ENCODE measurements at regions not wholly inside any gene's neighbourhood (a gene's known extent, or its start where the extent isn't known, plus 50 kb on each side); places are given as distances from the start of the nearest gene placed in this dataset.
A peak's percentile ranks its signal among the peaks of the same experiment; 100 is the strongest.

- no peak overlapping the region for H3K4me3 ChIP-seq (ENCODE audit: low read length)
- DNase-seq (ENCODE audit: low read depth): no peak
- TF ChIP-seq CTCF (conservative IDR thresholded peaks at IDR 0.05; ENCODE audit: low read length): no peak
Observed at GRCh38 chr18:60010513-60010912, 110.7 kb downstream of the PMAIP1 start.

GRCh38 chr18:60007661-60008060 is 107.9 kb downstream of the PMAIP1 start:
- DNase-seq (ENCODE audit: low read depth): no peak
- H3K4me3 ChIP-seq (ENCODE audit: low read length): no peak overlapping the region
- no peak for TF ChIP-seq CTCF (conservative IDR thresholded peaks at IDR 0.05; ENCODE audit: low read length)

GRCh38 chr18:60003610-60004185 is 103.9 kb downstream of the PMAIP1 start:
- DNase-seq (ENCODE audit: low read depth): no peak
- no peak for TF ChIP-seq CTCF (conservative IDR thresholded peaks at IDR 0.05; ENCODE audit: low read length)
- H3K4me3 ChIP-seq (ENCODE audit: low read length): no peak overlapping the region

- TF ChIP-seq CTCF (conservative IDR thresholded peaks at IDR 0.05; ENCODE audit: low read length): peak; percentile 92
- DNase-seq (ENCODE audit: low read depth): peak; percentile 64
- no peak overlapping the region for H3K4me3 ChIP-seq (ENCODE audit: low read length)
Observed at GRCh38 chr18:59996370-59996966, 96.7 kb downstream of the PMAIP1 start.

GRCh38 chr18:59994357-59994756 is 94.6 kb downstream of the PMAIP1 start:
- H3K4me3 ChIP-seq (ENCODE audit: low read length): no peak overlapping the region
- TF ChIP-seq CTCF (conservative IDR thresholded peaks at IDR 0.05; ENCODE audit: low read length): peak; percentile 36; the same call in 1 of the 2 replicates
- DNase-seq (ENCODE audit: low read depth): no peak

- no peak for DNase-seq (ENCODE audit: low read depth)
- TF ChIP-seq CTCF (conservative IDR thresholded peaks at IDR 0.05; ENCODE audit: low read length): no peak
- H3K4me3 ChIP-seq (ENCODE audit: low read length): no peak overlapping the region
Observed at GRCh38 chr18:59993560-59993959, 93.8 kb downstream of the PMAIP1 start.

GRCh38 chr18:59990121-59990823 is 90.5 kb downstream of the PMAIP1 start:
- TF ChIP-seq CTCF (conservative IDR thresholded peaks at IDR 0.05; ENCODE audit: low read length): no peak

More at GRCh38 chr18:59990121-59990823, 90.5 kb downstream of the PMAIP1 start:
- no peak overlapping the region for H3K4me3 ChIP-seq (ENCODE audit: low read length)
- DNase-seq (ENCODE audit: low read depth): no peak

Measured in AG10803 (cell line).